H1 (cell line): ENCODE measurements at regions not wholly inside any gene's neighbourhood (a gene's known extent, or its start where the extent isn't known, plus 50 kb on each side); places are given as distances from the start of the nearest gene placed in this dataset.

Source experiments
- CTCF ChIA-PET: fragments of 300-600 bp; sonication (Branson Sonifier 250); formaldehyde crosslinking; loops from one replicate; lab custom pipeline; 2021; ENCODE audit not compliant: partially characterized antibody; lab: Charles Lee
- POLR2A ChIA-PET: fragments of 300-600 bp; sonication (Branson Sonifier 250); formaldehyde crosslinking; loops from one replicate; lab custom pipeline; 2021; ENCODE audit warnings: inconsistent platforms; ENCODE audit not compliant: partially characterized antibody; lab: Charles Lee
- DNase-seq, 2 experiments: peaks; one replicate each; pipeline versions ENCODE4 v3.0.0 to v3.0.0-alpha.2; 2010 to 2022; ENCODE audit warnings: low spot score in 2 of 2, low read depth in 1 of 2, mixed read lengths in 1 of 2
- FAIRE-seq: peaks from 2 replicates; lab custom pipeline; 2011; peaks lifted over from hg19 to GRCh38; lab: Jason Lieb, UNC
- H2AFZ ChIP-seq: 2 replicates; pipeline ENCODE4 v1.8.1; 2012; ENCODE audit warnings: low read length, inconsistent platforms
- H2AK5ac ChIP-seq: 2 replicates; pipeline ENCODE4 v1.6.1; 2013; ENCODE audit warnings: low read depth, low read length
- H2BK120ac ChIP-seq: replicated peaks from 2 replicates; pipeline ENCODE3; 2013; ENCODE audit warnings: low read depth, low read length, inconsistent platforms
- H2BK12ac ChIP-seq: 2 replicates; pipeline ENCODE4 v1.6.1; 2013; ENCODE audit warnings: low read depth, low read length
- H2BK15ac ChIP-seq: 2 replicates; pipeline ENCODE4 v1.6.1; 2013; ENCODE audit warnings: low read length
- H2BK20ac ChIP-seq: 2 replicates; pipeline ENCODE4 v1.6.1; 2013; ENCODE audit warnings: low read length
- H2BK5ac ChIP-seq: 2 replicates; pipeline ENCODE4 v1.6.1; 2013; ENCODE audit warnings: low read depth, low read length
- H3K14ac ChIP-seq: 2 replicates; pipeline ENCODE4 v1.6.1; 2013; ENCODE audit warnings: inconsistent platforms; ENCODE audit not compliant: insufficient read length
- H3K18ac ChIP-seq: 2 replicates; pipeline ENCODE4 v1.6.1; 2013; ENCODE audit warnings: low read length; ENCODE audit errors: extremely low read depth
- H3K23ac ChIP-seq: 2 replicates; pipeline ENCODE4 v1.6.1; 2013; ENCODE audit warnings: inconsistent platforms; ENCODE audit not compliant: insufficient read length
- H3K23me2 ChIP-seq: 2 replicates; pipeline ENCODE4 v1.6.1; 2013; ENCODE audit warnings: low read depth, low read length
- H3K27ac ChIP-seq: 2 replicates; pipeline ENCODE4 v1.6.1; 2011; ENCODE audit warnings: low read depth, low read length, inconsistent platforms
- H3K27me3 ChIP-seq, 4 experiments: replicated peaks in 1 of 4; 1 replicate in 1 of 4; 2 replicates in 3 of 4; pipeline versions ENCODE4 v1.6.1 to v1.8.1; 2011 to 2013; ENCODE audit warnings: low read length in 3 of 4, mild to moderate bottlenecking in 3 of 4, inconsistent platforms in 2 of 4, mixed read lengths in 2 of 4, moderate library complexity in 1 of 4; ENCODE audit not compliant: control insufficient read depth in 3 of 4, insufficient read depth in 3 of 4; ENCODE audit errors: extremely low read depth in 1 of 4
- H3K36me3 ChIP-seq, 4 experiments: 2 replicates each; pipeline versions ENCODE4 v1.6.1 to v1.8.1; 2011 to 2013; ENCODE audit warnings: mild to moderate bottlenecking in 4 of 4, low read length in 3 of 4, moderate library complexity in 2 of 4, control low read depth in 1 of 4, inconsistent platforms in 1 of 4; ENCODE audit not compliant: insufficient read depth in 4 of 4, control insufficient read depth in 2 of 4
- H3K4ac ChIP-seq: replicated peaks from 2 replicates; pipeline ENCODE3; 2013; ENCODE audit warnings: low read length, low read depth, mixed read lengths, inconsistent platforms; ENCODE audit not compliant: insufficient read length
- H3K4me1 ChIP-seq, 4 experiments: replicated peaks in 1 of 4; 1 replicate in 1 of 4; 2 replicates in 3 of 4; pipeline versions ENCODE4 v1.6.1 to v1.8.1; 2011 to 2013; ENCODE audit warnings: low read length in 3 of 4, inconsistent platforms in 2 of 4, mixed read lengths in 1 of 4; ENCODE audit not compliant: insufficient read depth in 4 of 4, control insufficient read depth in 3 of 4
- H3K4me2 ChIP-seq, 2 experiments: 2 replicates each; pipeline versions ENCODE4 v1.6.1 to v1.8.1; 2011 to 2013; ENCODE audit warnings: low read depth in 2 of 2, low read length in 2 of 2, control low read depth in 1 of 2, inconsistent platforms in 1 of 2, mild to moderate bottlenecking in 1 of 2; ENCODE audit not compliant: insufficient read depth in 1 of 2
- H3K4me3 ChIP-seq, 4 experiments: fragments of 200-600, 300-600 bp in 1 of 4; sonication (generic), shearing (Covaris generic), sonication (Bioruptor Twin) in 1 of 4; 2 replicates each; pipeline versions ENCODE4 v1.5.1 to v1.8.1; 2011 to 2016; ENCODE audit warnings: low read length in 4 of 4, low read depth in 3 of 4, control low read depth in 2 of 4, inconsistent platforms in 2 of 4, mild to moderate bottlenecking in 2 of 4, mixed read lengths in 1 of 4, moderate library complexity in 1 of 4; ENCODE audit not compliant: insufficient read depth in 2 of 4; ENCODE audit errors: extremely low read depth in 1 of 4
- H3K56ac ChIP-seq: replicated peaks from 2 replicates; pipeline ENCODE3; 2013; ENCODE audit warnings: low read depth, mild to moderate bottlenecking, mixed read lengths, low read length, inconsistent platforms; ENCODE audit not compliant: insufficient read length
- H3K79me1 ChIP-seq: 2 replicates; pipeline ENCODE4 v1.6.1; 2013; ENCODE audit warnings: low read depth, low read length, control low read depth
- H3K79me2 ChIP-seq, 2 experiments: 2 replicates each; pipeline versions ENCODE4 v1.6.1 to v1.8.1; 2012 to 2013; ENCODE audit warnings: low read length in 2 of 2, mild to moderate bottlenecking in 2 of 2, inconsistent platforms in 1 of 2; ENCODE audit not compliant: insufficient read depth in 2 of 2, control insufficient read depth in 1 of 2
- H3K9ac ChIP-seq, 4 experiments: replicated peaks in 1 of 4; 1 replicate in 1 of 4; 2 replicates in 3 of 4; pipeline versions ENCODE4 v1.6.1 to v1.8.1; 2011 to 2013; ENCODE audit warnings: low read depth in 3 of 4, low read length in 3 of 4, control low read depth in 2 of 4, mild to moderate bottlenecking in 2 of 4, moderate library complexity in 2 of 4, inconsistent platforms in 1 of 4; ENCODE audit errors: extremely low read depth in 1 of 4
- H3K9me3 ChIP-seq, 2 experiments: 2 replicates each; pipeline versions ENCODE4 v1.6.1 to v1.8.1; 2012 to 2013; ENCODE audit warnings: mild to moderate bottlenecking in 2 of 2, moderate library complexity in 2 of 2, control low read depth in 1 of 2, inconsistent platforms in 1 of 2, low read depth in 1 of 2, low read length in 1 of 2, mixed read lengths in 1 of 2; ENCODE audit not compliant: insufficient read depth in 2 of 2
- H4K20me1 ChIP-seq, 2 experiments: replicated peaks in 1 of 2; 2 replicates each; pipeline versions ENCODE3 to v1.8.1; 2011 to 2013; ENCODE audit warnings: inconsistent platforms in 2 of 2, low read length in 2 of 2, mild to moderate bottlenecking in 1 of 2; ENCODE audit not compliant: insufficient read depth in 2 of 2, control insufficient read depth in 1 of 2
- H4K5ac ChIP-seq: 2 replicates; pipeline ENCODE4 v1.6.1; 2013; ENCODE audit warnings: low read length, low read depth, mixed read lengths, inconsistent platforms; ENCODE audit not compliant: insufficient read length
- H4K8ac ChIP-seq: 2 replicates; pipeline ENCODE4 v1.8.0; 2013; ENCODE audit warnings: mild to moderate bottlenecking, moderate library complexity, low read length, inconsistent platforms; ENCODE audit not compliant: insufficient read depth; ENCODE audit errors: extremely low read depth
- H4K91ac ChIP-seq: replicated peaks from 2 replicates; pipeline ENCODE3; 2013; ENCODE audit warnings: low read length, mixed read lengths, inconsistent platforms; ENCODE audit not compliant: insufficient read length
- CTCF ChIP-seq, 3 experiments: IDR thresholded peaks; 1 replicate in 2 of 3; 2 replicates in 1 of 3; pipeline versions ENCODE4 v1.5.1 to v1.6.1; 2011; ENCODE audit warnings: low read length in 3 of 3, mild to moderate bottlenecking in 3 of 3, inconsistent platforms in 2 of 3, low read depth in 1 of 3, moderate library complexity in 1 of 3; ENCODE audit not compliant: insufficient read depth in 1 of 3; ENCODE audit errors: control extremely low read depth in 1 of 3
- WGBS, 2 experiments: shearing (Covaris generic) in 1 of 2; methylation state at CpG; one replicate each; pipeline versions ENCODE4 v1.1.6 to v1.1.7; 2013 to 2015; ENCODE audit warnings: low lambda C conversion rate in 2 of 2, mixed read lengths in 2 of 2, inconsistent platforms in 1 of 2, low coverage in 1 of 2, missing lambda C conversion rate in 1 of 2; ENCODE audit not compliant: insufficient replicate concordance in 2 of 2, insufficient coverage in 1 of 2, insufficient read length in 1 of 2; ENCODE audit errors: extremely low coverage in 1 of 2, missing lambda C conversion rate in 1 of 2; 5-methylcytosine and 5-hydroxymethylcytosine counted together

DNA sequence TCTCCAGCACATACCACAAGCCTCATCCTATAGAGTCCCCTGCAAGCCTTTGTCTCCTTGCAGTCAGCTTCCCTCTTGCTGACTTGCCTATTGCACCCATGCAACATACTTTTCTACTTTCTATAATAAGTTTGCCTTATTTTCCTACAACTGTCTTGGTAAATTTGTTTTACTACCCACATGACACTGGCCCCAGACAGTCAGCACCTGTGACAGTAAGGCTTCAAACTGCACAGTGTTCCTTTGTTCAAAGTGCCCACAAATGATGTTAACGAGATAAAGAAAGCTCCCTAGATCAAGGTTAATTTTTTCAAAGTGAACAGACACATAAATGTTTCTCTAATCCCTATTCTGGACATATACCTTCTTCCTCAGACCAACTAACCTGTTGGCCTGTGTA is 529.1 kb upstream of the PCDH10 start:
- Histone ChIP-seq H3K23me2 (no peaks in the 10 kb centered on the region), H3K79me1 (no peaks in the 10 kb centered on the region), H2BK15ac (no peak overlapping the region), H2BK5ac (no peak overlapping the region), H2BK12ac (no peak overlapping the region), H3K4me3 (no peak overlapping the region), H4K20me1 (no peaks in the 10 kb centered on the region), H3K56ac (no peak overlapping the region), H3K18ac (no peak overlapping the region), H4K8ac (no peak overlapping the region), H4K91ac (no peak overlapping the region), H3K4me2 (no peak overlapping the region), H2AK5ac (no peak overlapping the region), H3K27me3 (no peaks in the 10 kb centered on the region), H3K14ac (no peak overlapping the region), H3K9ac (no peak overlapping the region), H3K4me1 (no peaks in the 10 kb centered on the region), H2BK120ac (no peak overlapping the region), H3K79me2 (no peaks in the 10 kb centered on the region), H3K27ac (no peak overlapping the region), H3K23ac (no peak overlapping the region), H3K4ac (no peak overlapping the region), H2AFZ (no peak overlapping the region), H3K36me3 (no peaks in the 10 kb centered on the region; a peak in 1 of 8 replicates), H2BK20ac (no peak overlapping the region), H4K5ac (no peak overlapping the region), H3K9me3 (peaks cover 18 to 22% of the 10 kb centered on the region in 2 experiments)
- TF ChIP-seq CTCF (IDR thresholded peaks at IDR 0.05; ENCODE audit: control extremely low read depth in 1 of 3, insufficient read depth in 1 of 3, low read depth in 1 of 3, low read length in 3 of 3) = no peak
- CTCF ChIA-PET = interaction anchor here (1.2 kb wide), 1 partner anchor 90 kb away, joined by 4 read pairs; no protein-coding TSS in a partner anchor
- 94% methylated on average over 1 of the region's 1 CpG; no CpG with 5 or more reads in 1 of the 2 experiments for WGBS, 2 experiments
- POLR2A ChIA-PET = no interaction called here
- no peak for DNase-seq
- FAIRE-seq = no peak
